ENCODE measurements at regions not wholly inside any gene's neighbourhood (a gene's known extent, or its start where the extent isn't known, plus 50 kb on each side); places are given as distances from the start of the nearest gene placed in this dataset.

DNA sequence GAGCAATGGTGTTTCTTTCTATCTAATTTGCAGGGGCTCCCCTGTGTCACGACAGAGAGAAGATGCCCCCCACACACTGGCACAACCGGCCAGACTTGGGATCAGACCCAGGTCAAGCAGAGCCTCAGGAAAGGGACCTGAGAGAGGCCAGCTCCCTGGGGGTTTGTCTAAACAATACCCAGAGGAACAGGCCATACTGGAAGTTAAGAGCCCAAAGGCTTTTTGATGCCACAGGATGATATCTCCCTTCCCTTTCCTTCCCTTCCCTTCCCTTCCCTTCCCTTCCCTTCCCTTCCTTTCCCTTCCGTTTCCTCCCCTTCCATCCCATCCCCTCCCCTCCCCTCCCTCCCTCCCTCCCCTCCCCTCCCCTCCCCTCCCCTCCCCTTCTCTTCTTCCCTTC lies 139.2 kb downstream of the ARL4C start (continued):
- TF ChIP-seq REST (IDR thresholded peaks at IDR 0.05; ENCODE audit: low read depth) = no peak
- no peak for TF ChIP-seq SRF (IDR thresholded peaks at IDR 0.05; ENCODE audit: low read depth)

DNA sequence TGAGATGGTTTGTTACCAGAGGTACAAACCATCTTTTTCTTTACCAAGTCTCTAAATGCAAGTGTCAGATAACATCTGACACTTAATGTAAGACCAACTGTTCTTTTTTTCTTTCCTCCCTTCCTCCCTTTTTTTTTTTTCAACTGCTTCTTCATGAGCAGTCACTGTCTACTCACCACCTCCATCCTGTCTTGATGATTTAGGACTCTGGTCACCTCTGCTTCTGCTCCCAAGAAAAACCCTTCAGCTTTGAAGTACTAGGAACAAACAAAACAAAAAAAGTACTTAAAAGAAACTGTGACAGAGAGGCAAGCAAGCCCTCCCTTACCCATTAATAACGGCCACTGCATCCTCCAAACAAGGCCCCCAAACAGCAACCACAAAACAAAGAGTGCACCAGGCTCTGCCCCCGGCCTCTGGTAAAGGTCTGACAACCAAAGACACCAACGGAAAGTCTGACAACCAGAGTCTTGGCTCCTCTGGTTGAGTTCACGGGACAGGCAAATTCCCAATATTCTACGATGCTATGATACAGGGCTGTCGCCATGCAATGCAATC lies 141.0 kb downstream of the ARL4C start:
- no peak overlapping the region for H2AFZ ChIP-seq (ENCODE audit: low read depth, low read length, poor library complexity, severe bottlenecking)
- ChIA-PET POLR2A (no interaction called here), RAD21 (ENCODE audit: low non-redundant PET in 1 of 2, low total read pairs in 2 of 2, uncharacterized antibody in 2 of 2, unreplicated experiment in 2 of 2) (no interaction called here), CTCF (no interaction called here)
- H3K9me3 ChIP-seq (ENCODE audit: control insufficient read depth in 1 of 2, insufficient read depth in 1 of 2, low read depth in 1 of 2, low read length in 2 of 2) = no peaks in the 10 kb centered on the region
- H3K4me3 ChIP-seq (replicated peaks in 1 of 2; ENCODE audit: low read depth in 1 of 2, low read length in 2 of 2) = no peak overlapping the region
- intact Hi-C loops (cut with micrococcal nuclease) = no loop called here
- H3K4me2 ChIP-seq (ENCODE audit: low read length) = no peak overlapping the region
- DNase-seq (ENCODE audit: low read depth, low spot score) = no peak
- H3K79me2 ChIP-seq (ENCODE audit: insufficient read depth, low read length) = no peaks in the 10 kb centered on the region
- no peaks in the 10 kb centered on the region for H3K27me3 ChIP-seq (ENCODE audit: insufficient read depth, low read length)
- H4K20me1 ChIP-seq (ENCODE audit: insufficient read depth) = no peaks in the 10 kb centered on the region
- H3K9ac ChIP-seq (ENCODE audit: low read length) = no peak overlapping the region
- peaks cover 11% of the 10 kb centered on the region in 2 experiments for H3K4me1 ChIP-seq (ENCODE audit: control insufficient read depth in 1 of 2, insufficient read depth in 2 of 2, low read length in 2 of 2)
- no peak overlapping the region for H3K27ac ChIP-seq (ENCODE audit: low read depth, low read length)
- ATAC-seq = no peak
- BruUV-seq (replicated peaks) = no TSS peak
- no peaks in the 10 kb centered on the region for H3K36me3 ChIP-seq (ENCODE audit: control insufficient read depth in 1 of 2, insufficient read depth in 2 of 2, low read length in 2 of 2)
- no peaks in the 10 kb centered on the region for H3K9me2 ChIP-seq (ENCODE audit: insufficient read depth)
- TF ChIP-seq YY1 (IDR thresholded peaks at IDR 0.05; ENCODE audit: extremely low read depth, insufficient replicate concordance, low read depth, low read length) (no peak), JUND (IDR thresholded peaks at IDR 0.05) (no peak), MAX (IDR thresholded peaks at IDR 0.05) (no peak), EZH2 (IDR thresholded peaks at IDR 0.05) (no peak), FOSL1 (IDR thresholded peaks at IDR 0.05; ENCODE audit: low read depth) (no peak), ATF3 (IDR thresholded peaks at IDR 0.05) (no peak), EZH2phosphoT487 (IDR thresholded peaks at IDR 0.05; ENCODE audit: borderline replicate concordance) (no peak), ZFX (IDR thresholded peaks at IDR 0.05) (no peak), ZNF274 (IDR thresholded peaks at IDR 0.05; ENCODE audit: low read depth, low read length) (no peak), REST (IDR thresholded peaks at IDR 0.05; ENCODE audit: low read depth) (no peak), POLR2A (IDR thresholded peaks at IDR 0.05; ENCODE audit: borderline replicate concordance, extremely low read depth, insufficient read depth, insufficient read length) (no peak), ZBTB33 (IDR thresholded peaks at IDR 0.05; ENCODE audit: extremely low read depth, insufficient replicate concordance, low read length) (no peak), EGR1 (IDR thresholded peaks at IDR 0.05; ENCODE audit: low read depth) (no peak), SIN3A (IDR thresholded peaks at IDR 0.05; ENCODE audit: low read depth) (no peak)

All from HCT116 (cell line).